GM12878 (cell line): ENCODE measurements at regions not wholly inside any gene's neighbourhood (a gene's known extent, or its start where the extent isn't known, plus 50 kb on each side); places are given as distances from the start of the nearest gene placed in this dataset.

Source experiments
- ATAC-seq: fragments of 200-7000 bp; cut with Tn5 transposase; 3 replicates; pipeline ENCODE4 v1.9.1; 2020; ENCODE audit warnings: mild to moderate bottlenecking, moderate library complexity
- BruUV-seq: library from RNA; stranded (reverse); fragments of 400-500 nt; replicated peaks from 2 replicates; lab custom pipeline; 2021; lab: Mats Ljungman, UMichigan
- CTCF ChIA-PET: fragments of 300-600 bp; sonication (Branson Sonifier 250); formaldehyde crosslinking; extraction: SDS; loops from one replicate; lab custom pipeline; 2021; ENCODE audit warnings: inconsistent platforms; lab: Yijun Ruan, JAX
- POLR2A ChIA-PET: fragments of 350-600 bp; formaldehyde crosslinking; extraction: SDS; loops from one replicate; lab custom pipeline; 2021; ENCODE audit warnings: inconsistent platforms; lab: Charles Lee
- RAD21 ChIA-PET: fragments of 300-600 bp; sonication (Branson Sonifier 250); formaldehyde crosslinking; loops from one replicate; lab custom pipeline; 2023; ENCODE audit warnings: antibody characterized with exemption; ENCODE audit not compliant: unreplicated experiment; lab: Charles Lee
- SMC1A ChIA-PET: fragments of 300-600 bp; sonication (Branson Sonifier 250); formaldehyde crosslinking; loops from one replicate; lab custom pipeline; 2023; ENCODE audit not compliant: unreplicated experiment, uncharacterized antibody; lab: Charles Lee
- DNase-seq: peaks from one replicate; pipeline ENCODE4 v3.0.0-alpha.2; 2011; ENCODE audit warnings: low read depth, low spot score
- FAIRE-seq: peaks from 3 replicates; lab custom pipeline; 2011; peaks lifted over from hg19 to GRCh38; lab: Jason Lieb, UNC
- H2AFZ ChIP-seq: 2 replicates; pipeline ENCODE4 v1.6.0; 2011; ENCODE audit warnings: low read depth, low read length, control low read depth; ENCODE audit not compliant: control insufficient read depth
- H3K27ac ChIP-seq: 2 replicates; pipeline ENCODE4 v1.5.1; 2011; ENCODE audit warnings: control low read depth; ENCODE audit not compliant: control insufficient read depth, insufficient read depth
- H3K27me3 ChIP-seq, 2 experiments: replicated peaks in 1 of 2; 2 replicates each; pipeline versions ENCODE4 v1.6.0 to v1.6.1; 2011; ENCODE audit warnings: low read length in 1 of 2; ENCODE audit not compliant: control insufficient read depth in 2 of 2, insufficient read depth in 2 of 2
- H3K36me3 ChIP-seq, 2 experiments: 2 replicates each; pipeline ENCODE4 v1.5.1; 2011; ENCODE audit warnings: low read length in 1 of 2; ENCODE audit not compliant: control insufficient read depth in 2 of 2, insufficient read depth in 2 of 2
- H3K4me1 ChIP-seq: 2 replicates; pipeline ENCODE4 v1.6.1; 2011; ENCODE audit warnings: mild to moderate bottlenecking, low read length, moderate library complexity, mixed read lengths; ENCODE audit not compliant: control insufficient read depth, insufficient read depth
- H3K4me2 ChIP-seq: 2 replicates; pipeline ENCODE4 v1.6.0; 2011; ENCODE audit warnings: control low read depth; ENCODE audit not compliant: control insufficient read depth, insufficient read depth
- H3K4me3 ChIP-seq: fragments of 200-600 bp; sonication (generic); 2 replicates; pipeline ENCODE4 v1.5.1; 2016
- H3K79me2 ChIP-seq: 2 replicates; pipeline ENCODE4 v1.6.0; 2011; ENCODE audit warnings: low read length; ENCODE audit not compliant: control insufficient read depth, insufficient read depth
- H3K9ac ChIP-seq: 2 replicates; pipeline ENCODE4 v1.8.0; 2011; ENCODE audit warnings: low read length, control low read depth, mixed read lengths; ENCODE audit not compliant: control insufficient read depth, insufficient read depth
- H3K9me3 ChIP-seq: replicated peaks from 3 replicates; pipeline ENCODE4 v1.5.1; 2011; ENCODE audit warnings: mild to moderate bottlenecking, low read length; ENCODE audit not compliant: control insufficient read depth, insufficient read depth
- H4K20me1 ChIP-seq: 2 replicates; pipeline ENCODE4 v1.6.0; 2011; ENCODE audit not compliant: control insufficient read depth, insufficient read depth
- CEBPB ChIP-seq, 2 experiments: fragments of 150-350 bp in 1 of 2; IDR thresholded peaks; 2 replicates each; pipeline ENCODE4 v1.6.1; 2012 to 2014; ENCODE audit warnings: low read depth in 2 of 2, low read length in 2 of 2, borderline replicate concordance in 1 of 2, inconsistent platforms in 1 of 2
- HDGF ChIP-seq: fragments of 450-650 bp; IDR thresholded peaks from 2 replicates; pipeline ENCODE4 v1.6.1; 2016; ENCODE audit warnings: antibody characterized with exemption
- IKZF1 ChIP-seq: fragments of 450-650 bp; conservative IDR thresholded peaks from 2 replicates; pipeline ENCODE4 v1.6.1; 2017; ENCODE audit warnings: antibody characterized with exemption, mild to moderate bottlenecking
- PAX5 ChIP-seq: IDR thresholded peaks from 2 replicates; pipeline ENCODE4 v1.6.1; 2011; ENCODE audit warnings: low read depth, low read length, borderline replicate concordance
- SMC3 ChIP-seq: IDR thresholded peaks from 2 replicates; pipeline ENCODE4 v1.6.1; 2011; ENCODE audit warnings: low read length, improper control_type of control experiment, borderline replicate concordance
- SUZ12 ChIP-seq: fragments of 200-600 bp; sonication (generic); IDR thresholded peaks from one replicate; pipeline ENCODE4 v1.6.1; 2018; ENCODE audit warnings: antibody characterized with exemption, mild to moderate bottlenecking; ENCODE audit not compliant: unreplicated experiment
- WGBS: methylation state at CpG from one replicate; pipeline ENCODE4 v1.1.6; 2016; ENCODE audit warnings: low lambda C conversion rate; ENCODE audit not compliant: insufficient replicate concordance, insufficient coverage; ENCODE audit errors: missing lambda C conversion rate; 5-methylcytosine and 5-hydroxymethylcytosine counted together
- in situ Hi-C: fragments of 300-500 bp; cut with MboI; formaldehyde crosslinking; loops from 9 replicates; pipeline ENCODE4 v1.14.3; 2018; ENCODE audit warnings: mixed read lengths
- intact Hi-C: fragments of 100-400 bp; cut with micrococcal nuclease; formaldehyde crosslinking; loops from one replicate; pipeline ENCODE4 v1.14.2; 2022; ENCODE audit not compliant: unreplicated experiment
- TF ChIP-seq, protein P1 (sequence below): IDR thresholded peaks from 2 replicates; pipeline ENCODE4 v1.6.1; 2011; ENCODE audit warnings: borderline replicate concordance, low read depth, mild to moderate bottlenecking, moderate library complexity, low read length; ENCODE audit not compliant: insufficient read depth, poor library complexity, severe bottlenecking

DNA sequence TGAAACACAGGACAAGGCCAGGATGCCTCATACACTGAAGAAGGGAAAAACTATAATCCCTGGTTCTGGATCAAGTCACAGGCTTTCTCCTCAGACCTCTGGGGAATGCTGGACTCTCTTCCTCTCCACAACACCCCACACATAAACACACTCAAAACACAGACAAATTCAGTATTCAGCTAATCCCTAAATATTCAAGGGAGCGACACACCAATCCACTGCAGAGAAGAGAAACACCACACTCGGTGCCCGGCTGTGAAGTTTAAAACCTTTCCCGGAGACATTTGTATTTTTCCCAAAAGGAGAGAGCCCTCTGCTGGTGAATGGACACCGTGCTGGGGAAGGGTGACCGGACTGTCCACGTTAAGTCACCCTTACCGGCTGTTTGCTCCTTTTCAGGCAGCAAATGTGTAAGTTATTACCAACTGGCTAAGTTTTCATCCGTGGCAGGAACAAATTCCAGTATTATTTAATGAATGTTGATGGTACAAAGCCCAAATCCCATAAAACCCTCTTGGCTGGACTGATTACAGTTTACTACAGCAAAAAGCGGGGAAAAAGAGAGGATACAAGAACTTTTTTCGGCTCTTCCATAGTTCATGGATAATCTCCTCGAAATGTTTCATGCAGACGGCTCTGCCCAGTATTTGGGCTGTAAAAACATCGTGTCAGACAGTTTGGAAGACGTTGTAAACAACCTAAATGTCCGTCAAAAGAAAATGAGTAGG lies 130.9 kb upstream of the SLC30A5 start (continued):
- TF ChIP-seq CEBPB (IDR thresholded peaks at IDR 0.05; ENCODE audit: borderline replicate concordance in 1 of 2, low read depth in 2 of 2, low read length in 2 of 2) (no peak), PAX5 (no peak), SMC3 (peak; percentile 55; the same call in 1 of the 2 replicates), IKZF1 (0 out of 2 replicates have a peak, but pooled peaks have one; percentile 24)
- TF ChIP-seq, all 136 proteins: peak for 4

DNA sequence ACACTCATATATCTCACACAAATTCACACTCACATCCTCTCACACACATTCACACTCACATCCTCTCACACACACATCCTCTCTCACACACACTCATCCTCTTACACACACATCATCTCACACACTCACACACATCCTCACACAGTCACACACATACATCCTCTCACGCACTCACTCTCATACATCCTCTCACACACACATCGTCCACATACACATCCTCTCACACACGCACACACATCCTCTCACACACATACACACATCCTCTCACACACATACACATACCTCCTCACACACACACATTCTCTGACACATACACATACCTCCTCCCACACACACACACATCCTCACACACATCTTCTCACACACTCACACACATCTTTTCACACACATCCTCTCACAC lies 129.1 kb upstream of the SLC30A5 start:
- no peak overlapping the region for H3K4me3 ChIP-seq
- ChIA-PET RAD21 (no interaction called here), POLR2A (no interaction called here), SMC1A (no interaction called here), CTCF (no interaction called here)
- in situ Hi-C loops, result no loop called here
- intact Hi-C loops, result no loop called here
- H3K4me1 ChIP-seq, result no peaks in the 10 kb centered on the region
- FAIRE-seq, result no peak
- ATAC-seq, result no peak
- DNase-seq, result no peak
- H3K79me2 ChIP-seq, result no peaks in the 10 kb centered on the region
- H3K4me2 ChIP-seq, result no peak overlapping the region
- H2AFZ ChIP-seq, result no peak overlapping the region
- 69% methylated on average over 3 of the region's 3 CpGs for WGBS
- no peaks in the 10 kb centered on the region for H3K36me3 ChIP-seq
- no TSS peak for BruUV-seq
- H3K27me3 ChIP-seq, result peaks cover 0 to 3% of the 10 kb centered on the region in 2 experiments; a peak in 1 of 4 replicates
- no peak overlapping the region for H3K9ac ChIP-seq
- no peak for TF ChIP-seq SUZ12
- TF ChIP-seq, protein P1, sequence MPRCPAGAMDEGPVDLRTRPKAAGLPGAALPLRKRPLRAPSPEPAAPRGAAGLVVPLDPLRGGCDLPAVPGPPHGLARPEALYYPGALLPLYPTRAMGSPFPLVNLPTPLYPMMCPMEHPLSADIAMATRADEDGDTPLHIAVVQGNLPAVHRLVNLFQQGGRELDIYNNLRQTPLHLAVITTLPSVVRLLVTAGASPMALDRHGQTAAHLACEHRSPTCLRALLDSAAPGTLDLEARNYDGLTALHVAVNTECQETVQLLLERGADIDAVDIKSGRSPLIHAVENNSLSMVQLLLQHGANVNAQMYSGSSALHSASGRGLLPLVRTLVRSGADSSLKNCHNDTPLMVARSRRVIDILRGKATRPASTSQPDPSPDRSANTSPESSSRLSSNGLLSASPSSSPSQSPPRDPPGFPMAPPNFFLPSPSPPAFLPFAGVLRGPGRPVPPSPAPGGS, result peak; percentile 47
- TF ChIP-seq HDGF, result no peak
- no peaks in the 10 kb centered on the region; the same call in 2 of the 3 replicates for H3K9me3 ChIP-seq
- H3K27ac ChIP-seq, result no peak overlapping the region
- H4K20me1 ChIP-seq, result no peaks in the 10 kb centered on the region
